ENCODE measurements at regions not wholly inside any gene's neighbourhood (a gene's known extent, or its start where the extent isn't known, plus 50 kb on each side); places are given as distances from the start of the nearest gene placed in this dataset.

DNA sequence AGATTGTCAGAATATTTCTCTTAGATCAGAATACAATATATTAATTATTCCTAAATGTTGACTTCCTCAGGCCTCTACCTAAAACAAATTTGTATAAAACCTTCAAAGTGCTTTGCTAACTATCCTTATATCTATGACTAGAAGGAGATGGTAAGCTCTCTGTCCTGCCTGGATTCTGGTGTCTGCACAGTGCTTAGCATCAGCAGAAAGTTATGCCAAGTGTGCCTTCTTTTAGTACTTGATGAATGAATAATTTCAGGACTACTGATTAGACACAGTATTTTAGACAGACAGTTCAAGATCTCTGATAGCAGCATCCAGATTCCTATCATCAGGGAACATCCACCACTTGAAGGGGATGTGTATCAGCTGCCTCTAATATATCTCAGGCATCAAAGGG, 242.4 kb upstream of the TLL1 start:
- TF ChIP-seq, protein P1, sequence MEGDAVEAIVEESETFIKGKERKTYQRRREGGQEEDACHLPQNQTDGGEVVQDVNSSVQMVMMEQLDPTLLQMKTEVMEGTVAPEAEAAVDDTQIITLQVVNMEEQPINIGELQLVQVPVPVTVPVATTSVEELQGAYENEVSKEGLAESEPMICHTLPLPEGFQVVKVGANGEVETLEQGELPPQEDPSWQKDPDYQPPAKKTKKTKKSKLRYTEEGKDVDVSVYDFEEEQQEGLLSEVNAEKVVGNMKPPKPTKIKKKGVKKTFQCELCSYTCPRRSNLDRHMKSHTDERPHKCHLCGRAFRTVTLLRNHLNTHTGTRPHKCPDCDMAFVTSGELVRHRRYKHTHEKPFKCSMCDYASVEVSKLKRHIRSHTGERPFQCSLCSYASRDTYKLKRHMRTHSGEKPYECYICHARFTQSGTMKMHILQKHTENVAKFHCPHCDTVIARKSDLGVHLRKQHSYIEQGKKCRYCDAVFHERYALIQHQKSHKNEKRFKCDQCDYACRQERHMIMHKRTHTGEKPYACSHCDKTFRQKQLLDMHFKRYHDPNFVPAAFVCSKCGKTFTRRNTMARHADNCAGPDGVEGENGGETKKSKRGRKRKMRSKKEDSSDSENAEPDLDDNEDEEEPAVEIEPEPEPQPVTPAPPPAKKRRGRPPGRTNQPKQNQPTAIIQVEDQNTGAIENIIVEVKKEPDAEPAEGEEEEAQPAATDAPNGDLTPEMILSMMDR (IDR thresholded peaks at IDR 0.05), result no peak
- TF ChIP-seq ZFX (IDR thresholded peaks at IDR 0.05; ENCODE audit: borderline replicate concordance), result no peak
